ENCODE measurements at regions not wholly inside any gene's neighbourhood (a gene's known extent, or its start where the extent isn't known, plus 50 kb on each side); places are given as distances from the start of the nearest gene placed in this dataset.

GRCh38 chrX:121102101-121102500 lies 54.7 kb downstream of the GLUD2 start:
- TF ChIP-seq CTCF (IDR thresholded peaks at IDR 0.05): no peak
- no peak for TF ChIP-seq POLR2A (IDR thresholded peaks at IDR 0.05)
- TF ChIP-seq POLR2AphosphoS5 (IDR thresholded peaks at IDR 0.05): no peak

All from prostate gland (tissue), 2 donors.